ENCODE measurements at regions not wholly inside any gene's neighbourhood (a gene's known extent, or its start where the extent isn't known, plus 50 kb on each side); places are given as distances from the start of the nearest gene placed in this dataset.

DNA sequence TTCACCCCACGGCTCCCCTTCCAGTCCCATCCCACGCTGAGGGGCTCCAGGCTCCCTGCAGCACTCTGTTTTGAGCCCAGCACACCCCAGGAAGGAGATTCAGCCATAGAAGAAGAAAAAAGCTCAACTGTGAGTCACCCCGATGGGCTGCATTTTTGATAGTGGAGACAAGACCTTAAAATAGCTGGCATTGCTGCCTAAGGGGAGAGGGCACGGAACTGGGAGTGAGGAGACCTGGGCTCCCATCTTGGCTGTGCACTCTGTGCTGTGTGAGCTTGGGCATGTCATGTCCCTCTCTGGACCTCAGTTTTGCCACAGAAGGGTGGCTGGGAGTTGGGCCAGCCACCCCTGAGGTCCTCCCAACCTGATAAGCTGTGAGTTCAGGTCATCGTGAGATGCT, 57.2 kb upstream of the SMAD6 start:
- TF ChIP-seq POLR2AphosphoS5 (IDR thresholded peaks at IDR 0.05; ENCODE audit: low read depth, low read length) (no peak), SIN3A (IDR thresholded peaks at IDR 0.05; ENCODE audit: low read depth) (no peak), POLR2A (IDR thresholded peaks at IDR 0.05; ENCODE audit: borderline replicate concordance, extremely low read depth, insufficient read depth, insufficient read length) (no peak), YY1 (IDR thresholded peaks at IDR 0.05; ENCODE audit: extremely low read depth, insufficient replicate concordance, low read depth, low read length) (no peak), JUND (IDR thresholded peaks at IDR 0.05) (no peak)
- TF ChIP-seq, protein P1, sequence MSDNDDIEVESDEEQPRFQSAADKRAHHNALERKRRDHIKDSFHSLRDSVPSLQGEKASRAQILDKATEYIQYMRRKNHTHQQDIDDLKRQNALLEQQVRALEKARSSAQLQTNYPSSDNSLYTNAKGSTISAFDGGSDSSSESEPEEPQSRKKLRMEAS (IDR thresholded peaks at IDR 0.05) = no peak
- TF ChIP-seq, protein P2, sequence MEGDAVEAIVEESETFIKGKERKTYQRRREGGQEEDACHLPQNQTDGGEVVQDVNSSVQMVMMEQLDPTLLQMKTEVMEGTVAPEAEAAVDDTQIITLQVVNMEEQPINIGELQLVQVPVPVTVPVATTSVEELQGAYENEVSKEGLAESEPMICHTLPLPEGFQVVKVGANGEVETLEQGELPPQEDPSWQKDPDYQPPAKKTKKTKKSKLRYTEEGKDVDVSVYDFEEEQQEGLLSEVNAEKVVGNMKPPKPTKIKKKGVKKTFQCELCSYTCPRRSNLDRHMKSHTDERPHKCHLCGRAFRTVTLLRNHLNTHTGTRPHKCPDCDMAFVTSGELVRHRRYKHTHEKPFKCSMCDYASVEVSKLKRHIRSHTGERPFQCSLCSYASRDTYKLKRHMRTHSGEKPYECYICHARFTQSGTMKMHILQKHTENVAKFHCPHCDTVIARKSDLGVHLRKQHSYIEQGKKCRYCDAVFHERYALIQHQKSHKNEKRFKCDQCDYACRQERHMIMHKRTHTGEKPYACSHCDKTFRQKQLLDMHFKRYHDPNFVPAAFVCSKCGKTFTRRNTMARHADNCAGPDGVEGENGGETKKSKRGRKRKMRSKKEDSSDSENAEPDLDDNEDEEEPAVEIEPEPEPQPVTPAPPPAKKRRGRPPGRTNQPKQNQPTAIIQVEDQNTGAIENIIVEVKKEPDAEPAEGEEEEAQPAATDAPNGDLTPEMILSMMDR (IDR thresholded peaks at IDR 0.05 in 2 of 3, conservative IDR thresholded peaks at IDR 0.05 in 1 of 3; ENCODE audit: borderline replicate concordance in 1 of 3, insufficient read depth in 1 of 3, low read depth in 2 of 3, low read length in 2 of 3) = no peak
